ENCODE measurements at regions not wholly inside any gene's neighbourhood (a gene's known extent, or its start where the extent isn't known, plus 50 kb on each side); places are given as distances from the start of the nearest gene placed in this dataset.

- DNase-seq (ENCODE audit: low read depth) = no peak
- no peak for TF ChIP-seq CTCF (IDR thresholded peaks at IDR 0.05; ENCODE audit: control insufficient read depth, extremely low read depth, insufficient read depth)
Observed at GRCh38 chr6:95354551-95354950, 222.8 kb upstream of the MANEA start.

GRCh38 chr6:95357380-95358020 is 219.8 kb upstream of the MANEA start:
- no peak for DNase-seq (ENCODE audit: low read depth)
- TF ChIP-seq CTCF (IDR thresholded peaks at IDR 0.05; ENCODE audit: control insufficient read depth, extremely low read depth, insufficient read depth) = no peak
- no peak overlapping the region for H3K4me3 ChIP-seq (ENCODE audit: low read depth, low read length)

More at GRCh38 chr6:95354551-95354950, 222.8 kb upstream of the MANEA start:
- H3K4me3 ChIP-seq (ENCODE audit: low read depth, low read length) = no peak overlapping the region

GRCh38 chr6:95364016-95364604 is 213.2 kb upstream of the MANEA start:
- no peak for DNase-seq (ENCODE audit: low read depth)
- peak; percentile 64 for TF ChIP-seq CTCF (IDR thresholded peaks at IDR 0.05; ENCODE audit: control insufficient read depth, extremely low read depth, insufficient read depth)
- H3K4me3 ChIP-seq (ENCODE audit: low read depth, low read length) = no peak overlapping the region

GRCh38 chr6:95365454-95365853 is 211.9 kb upstream of the MANEA start:
- TF ChIP-seq CTCF (IDR thresholded peaks at IDR 0.05; ENCODE audit: control insufficient read depth, extremely low read depth, insufficient read depth) = no peak
- DNase-seq (ENCODE audit: low read depth) = no peak
- H3K4me3 ChIP-seq (ENCODE audit: low read depth, low read length) = no peak overlapping the region

GRCh38 chr6:95366414-95366813 is 210.9 kb upstream of the MANEA start:
- H3K4me3 ChIP-seq (ENCODE audit: low read depth, low read length) = no peak overlapping the region
- DNase-seq (ENCODE audit: low read depth) = no peak
- no peak for TF ChIP-seq CTCF (IDR thresholded peaks at IDR 0.05; ENCODE audit: control insufficient read depth, extremely low read depth, insufficient read depth)

GRCh38 chr6:95383878-95384277 is 193.5 kb upstream of the MANEA start:
- TF ChIP-seq CTCF (IDR thresholded peaks at IDR 0.05; ENCODE audit: control insufficient read depth, extremely low read depth, insufficient read depth) = no peak
- DNase-seq (ENCODE audit: low read depth) = no peak
- no peak overlapping the region for H3K4me3 ChIP-seq (ENCODE audit: low read depth, low read length)

- no peak for DNase-seq (ENCODE audit: low read depth)
- no peak overlapping the region for H3K4me3 ChIP-seq (ENCODE audit: low read depth, low read length)
- no peak for TF ChIP-seq CTCF (IDR thresholded peaks at IDR 0.05; ENCODE audit: control insufficient read depth, extremely low read depth, insufficient read depth)
Observed at GRCh38 chr6:95384988-95385387, 192.3 kb upstream of the MANEA start.

Measured in LNCaP clone FGC (cell line).